Large intestine (tissue), 3 donors: ENCODE measurements at regions not wholly inside any gene's neighbourhood (a gene's known extent, or its start where the extent isn't known, plus 50 kb on each side); places are given as distances from the start of the nearest gene placed in this dataset.

Experiments
- DNase-seq, 2 donors: peaks; one replicate each; pipeline versions ENCODE4 v3.0.0 to v3.0.0-alpha.2; 2013
- H3K27ac ChIP-seq: one replicate; pipeline ENCODE4 v1.5.1; 2013; ENCODE audit warnings: low read length
- H3K27me3 ChIP-seq: 2 replicates; pipeline ENCODE4 v1.6.1; 2013; ENCODE audit warnings: low read length; ENCODE audit not compliant: control insufficient read depth, insufficient read depth
- H3K36me3 ChIP-seq: 2 replicates; pipeline ENCODE4 v1.6.1; 2013; ENCODE audit warnings: low read length; ENCODE audit not compliant: control insufficient read depth, insufficient read depth
- H3K4me1 ChIP-seq: one replicate; pipeline ENCODE4 v1.6.1; 2013; ENCODE audit warnings: low read length; ENCODE audit not compliant: control insufficient read depth, insufficient read depth
- H3K4me3 ChIP-seq: one replicate; pipeline ENCODE4 v1.5.1; 2013; ENCODE audit warnings: low read length
- H3K9me3 ChIP-seq: one replicate; pipeline ENCODE4 v1.6.1; 2013; ENCODE audit warnings: mild to moderate bottlenecking, low read depth, low read length, moderate library complexity; ENCODE audit not compliant: control insufficient read depth
- WGBS: methylation state at CpG from one replicate; pipeline ENCODE4 v1.1.5; 2013; ENCODE audit warnings: low lambda C conversion rate; ENCODE audit not compliant: insufficient coverage; 5-methylcytosine and 5-hydroxymethylcytosine counted together

DNA sequence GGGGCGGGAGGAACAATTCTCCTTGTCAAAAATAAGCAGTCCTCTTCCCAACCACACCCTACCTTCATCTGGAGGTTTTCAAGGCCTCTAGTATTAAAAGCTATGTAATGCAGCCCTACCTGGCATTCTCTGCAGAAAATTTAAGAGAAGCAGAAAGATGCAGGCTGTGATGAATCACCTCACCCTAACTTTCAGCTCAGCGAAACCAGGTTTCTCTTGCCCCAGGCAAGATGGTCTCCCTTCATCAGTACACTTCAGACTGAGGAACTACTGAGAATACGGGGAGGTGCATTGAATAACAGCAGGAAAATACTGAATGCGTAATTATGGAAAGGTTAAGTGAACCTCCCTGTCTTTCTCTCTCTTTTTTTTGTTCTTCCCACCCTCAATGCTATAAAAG is 437.6 kb upstream of the KLF12 start:
- no peak overlapping the region for H3K4me3 ChIP-seq
- no CpG with 5 or more reads among the region's 4 CpGs for WGBS
- no peak overlapping the region for H3K27ac ChIP-seq
- H3K4me1 ChIP-seq, result no peaks in the 10 kb centered on the region
- H3K36me3 ChIP-seq, result no peaks in the 10 kb centered on the region
- H3K9me3 ChIP-seq, result no peaks in the 10 kb centered on the region
- DNase-seq, result no peak
- peaks cover 25% of the 10 kb centered on the region for H3K27me3 ChIP-seq

GRCh38 chr13:74570834-74571233 is 436.6 kb upstream of the KLF12 start:
- Histone ChIP-seq H3K9me3 (no peaks in the 10 kb centered on the region), H3K27ac (no peak overlapping the region), H3K4me3 (no peak overlapping the region), H3K36me3 (no peaks in the 10 kb centered on the region), H3K27me3 (peaks cover 18% of the 10 kb centered on the region), H3K4me1 (no peaks in the 10 kb centered on the region)
- no CpG with 5 or more reads among the region's 2 CpGs for WGBS
- DNase-seq, result no peak

DNA sequence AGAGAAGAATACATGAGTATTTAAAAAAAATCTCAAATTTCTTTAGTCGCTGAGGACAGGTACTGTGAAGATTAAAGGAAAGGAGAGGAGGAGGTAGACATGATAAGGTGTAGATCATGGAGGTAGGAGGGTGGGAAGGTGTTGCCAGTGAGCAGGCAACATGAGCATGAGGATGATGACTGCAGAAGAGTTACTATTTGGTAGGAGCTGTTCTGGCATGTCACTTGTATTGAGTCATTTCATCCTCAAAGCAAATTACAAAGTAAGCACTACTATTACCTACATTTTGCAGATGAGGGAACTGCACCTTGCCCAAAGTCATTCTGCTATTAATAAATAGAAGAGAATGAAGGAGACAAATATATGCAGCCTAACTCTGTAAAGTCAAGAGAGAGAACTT is 435.8 kb upstream of the KLF12 start:
- DNase-seq, result no peak
- H3K27ac ChIP-seq, result no peak overlapping the region
- H3K4me3 ChIP-seq, result no peak overlapping the region
- no peaks in the 10 kb centered on the region for H3K9me3 ChIP-seq
- WGBS, result 100% methylated on average over 1 of the region's 1 CpG
- no peaks in the 10 kb centered on the region for H3K4me1 ChIP-seq
- peaks cover 11% of the 10 kb centered on the region for H3K27me3 ChIP-seq
- H3K36me3 ChIP-seq, result no peaks in the 10 kb centered on the region

DNA sequence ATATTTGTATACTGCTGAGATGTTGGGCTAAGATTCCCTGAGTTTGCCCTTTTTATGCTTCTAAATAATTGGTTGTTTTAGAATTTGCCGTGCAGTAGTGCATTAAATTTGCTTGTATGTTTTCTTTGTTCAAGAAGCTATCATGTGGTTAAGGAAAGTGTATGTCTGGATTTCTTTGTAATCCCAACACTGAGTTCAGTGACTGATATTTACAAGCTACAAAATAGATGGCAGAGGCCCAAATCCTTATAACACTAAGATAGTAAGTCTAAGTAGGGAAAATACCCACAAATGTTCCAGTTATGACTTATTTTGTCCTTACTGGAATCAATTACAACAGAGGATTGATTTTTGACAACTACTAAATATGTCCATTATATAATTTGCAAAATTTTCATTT is 435.0 kb upstream of the KLF12 start:
- no peaks in the 10 kb centered on the region for H3K36me3 ChIP-seq
- WGBS, result 0% methylated on average over 1 of the region's 1 CpG
- H3K27me3 ChIP-seq, result peaks cover 4% of the 10 kb centered on the region
- H3K4me1 ChIP-seq, result no peaks in the 10 kb centered on the region
- H3K4me3 ChIP-seq, result no peak overlapping the region
- no peak overlapping the region for H3K27ac ChIP-seq
- H3K9me3 ChIP-seq, result no peaks in the 10 kb centered on the region
- no peak for DNase-seq

- Histone ChIP-seq H3K9me3 (no peaks in the 10 kb centered on the region), H3K4me1 (no peaks in the 10 kb centered on the region), H3K27me3 (peaks cover 2% of the 10 kb centered on the region), H3K4me3 (no peak overlapping the region), H3K36me3 (no peaks in the 10 kb centered on the region), H3K27ac (no peak overlapping the region)
- no peak for DNase-seq
- no CpG with 5 or more reads among the region's 3 CpGs for WGBS
Measured at GRCh38 chr13:74567485-74567884, 433.3 kb upstream of the KLF12 start.

- Histone ChIP-seq H3K27me3 (no peaks in the 10 kb centered on the region), H3K27ac (no peak overlapping the region), H3K9me3 (no peaks in the 10 kb centered on the region), H3K4me1 (peaks cover 3% of the 10 kb centered on the region), H3K4me3 (no peak overlapping the region), H3K36me3 (no peaks in the 10 kb centered on the region)
- WGBS, result no CpG with 5 or more reads among the region's 1 CpG
- DNase-seq, result no peak
Measured at GRCh38 chr13:74562381-74562780, 428.2 kb upstream of the KLF12 start.

DNA sequence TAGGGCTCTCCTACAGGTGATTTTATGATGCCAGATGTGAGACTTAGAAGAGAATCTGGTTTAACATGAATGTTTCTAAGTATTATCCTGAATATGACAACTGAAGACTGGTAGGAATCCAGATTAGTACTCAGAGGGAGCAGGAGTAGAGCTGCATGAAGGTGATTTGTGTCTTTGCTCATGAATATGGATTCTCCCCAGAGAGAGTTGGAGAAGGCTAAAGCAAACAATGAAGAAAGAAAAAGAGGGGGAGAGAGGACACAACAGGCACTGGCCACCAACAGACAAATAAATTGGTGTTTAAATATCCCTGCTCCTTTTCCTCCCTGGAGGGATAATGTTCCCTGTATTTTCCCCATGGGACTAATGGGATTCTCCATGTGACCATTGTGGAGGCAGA is 427.0 kb upstream of the KLF12 start:
- Histone ChIP-seq H3K4me3 (no peak overlapping the region), H3K9me3 (no peaks in the 10 kb centered on the region), H3K27ac (no peak overlapping the region), H3K27me3 (no peaks in the 10 kb centered on the region), H3K36me3 (no peaks in the 10 kb centered on the region), H3K4me1 (peaks cover 3% of the 10 kb centered on the region)
- no peak for DNase-seq

- H3K27ac ChIP-seq, result no peak overlapping the region
- WGBS, result 98% methylated on average over 4 of the region's 4 CpGs
- no peaks in the 10 kb centered on the region for H3K36me3 ChIP-seq
- peaks cover 3% of the 10 kb centered on the region for H3K4me1 ChIP-seq
- H3K9me3 ChIP-seq, result no peaks in the 10 kb centered on the region
- DNase-seq, result no peak
- H3K27me3 ChIP-seq, result no peaks in the 10 kb centered on the region
- no peak overlapping the region for H3K4me3 ChIP-seq
Measured at GRCh38 chr13:74560325-74560724, 426.1 kb upstream of the KLF12 start.

GRCh38 chr13:74557870-74558269 is 423.7 kb upstream of the KLF12 start:
- Histone ChIP-seq H3K9me3 (no peaks in the 10 kb centered on the region), H3K4me3 (no peak overlapping the region), H3K4me1 (peaks cover 3% of the 10 kb centered on the region), H3K36me3 (no peaks in the 10 kb centered on the region), H3K27me3 (no peaks in the 10 kb centered on the region), H3K27ac (peak overlapping the region; percentile 13)
- WGBS, result no CpG with 5 or more reads among the region's 1 CpG
- peak; percentile 25 to 40 for DNase-seq

DNA sequence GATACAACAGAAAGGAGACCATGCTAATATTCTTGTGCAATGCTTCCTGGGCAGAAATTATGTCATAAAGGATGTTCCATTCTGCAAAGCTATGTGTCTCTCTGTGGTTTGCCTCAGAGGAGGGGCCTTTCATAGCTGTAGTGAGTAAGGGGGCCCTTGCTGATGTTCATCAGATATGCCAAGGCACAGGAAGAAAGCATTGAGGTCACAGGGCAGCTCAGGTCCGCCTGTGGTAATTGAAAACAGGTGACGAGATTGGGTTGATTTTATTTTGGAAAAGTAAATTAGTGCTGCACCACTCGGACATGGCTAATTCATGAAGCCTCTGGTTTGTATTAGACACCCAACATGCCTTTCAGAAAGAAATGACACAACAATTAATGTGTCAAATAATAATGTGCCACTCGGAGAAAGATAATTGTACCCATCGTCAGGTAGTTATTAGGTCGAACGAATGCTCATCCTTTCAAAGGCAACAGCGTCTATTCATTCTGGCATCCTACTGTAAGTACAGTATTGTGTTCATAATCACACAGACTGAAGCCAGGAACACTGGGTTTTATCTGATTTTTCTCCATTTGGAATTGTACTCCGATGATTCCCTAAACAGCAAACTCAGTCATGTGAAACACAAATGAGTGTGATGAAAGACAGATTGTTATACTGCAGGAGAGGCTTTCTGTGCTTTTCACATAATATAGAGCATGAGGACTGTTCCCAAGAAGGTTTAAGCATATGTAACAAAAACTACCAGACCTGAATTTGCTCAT is 421.6 kb upstream of the KLF12 start:
- Histone ChIP-seq H3K4me1 (peaks cover 3% of the 10 kb centered on the region), H3K27me3 (no peaks in the 10 kb centered on the region), H3K9me3 (no peaks in the 10 kb centered on the region), H3K27ac (no peak overlapping the region), H3K36me3 (no peaks in the 10 kb centered on the region), H3K4me3 (no peak overlapping the region)
- DNase-seq, result no peak
- WGBS, result no CpG with 5 or more reads among the region's 9 CpGs

GRCh38 chr13:74555276-74555625 is 421.0 kb upstream of the KLF12 start:
- DNase-seq, result no peak
- Histone ChIP-seq H3K27ac (no peak overlapping the region), H3K4me1 (peaks cover 3% of the 10 kb centered on the region), H3K9me3 (no peaks in the 10 kb centered on the region), H3K36me3 (no peaks in the 10 kb centered on the region), H3K4me3 (no peak overlapping the region), H3K27me3 (no peaks in the 10 kb centered on the region)
- WGBS, result no CpG with 5 or more reads among the region's 3 CpGs
